ENCODE measurements at regions not wholly inside any gene's neighbourhood (a gene's known extent, or its start where the extent isn't known, plus 50 kb on each side); places are given as distances from the start of the nearest gene placed in this dataset.

- Histone ChIP-seq H3K79me2 (ENCODE audit: control insufficient read depth, insufficient read depth, low read length) (no peaks in the 10 kb centered on the region), H4K20me1 (ENCODE audit: control insufficient read depth, extremely low read depth, insufficient read depth, low read length) (no peaks in the 10 kb centered on the region), H3K4me2 (ENCODE audit: control insufficient read depth, extremely low read depth, insufficient read depth, low read depth, low read length) (no peak overlapping the region), H2AFZ (ENCODE audit: control insufficient read depth, low read length) (no peak overlapping the region), H3K9me1 (ENCODE audit: control insufficient read depth, extremely low read depth, insufficient read depth, low read length) (no peaks in the 10 kb centered on the region), H3K4me1 (ENCODE audit: control insufficient read depth, extremely low read depth, insufficient read depth, low read length) (no peaks in the 10 kb centered on the region), H3K36me3 (ENCODE audit: control insufficient read depth in 2 of 2, extremely low read depth in 1 of 2, insufficient read depth in 2 of 2, low read length in 2 of 2) (no peaks in the 10 kb centered on the region), H3K27me3 (ENCODE audit: control insufficient read depth, extremely low read depth, insufficient read depth, low read length) (peaks cover 38% of the 10 kb centered on the region), H3K9ac (ENCODE audit: control insufficient read depth, extremely low read depth, insufficient read depth, low read length) (no peak overlapping the region), H3K4me3 (ENCODE audit: control insufficient read depth in 2 of 3, extremely low read depth in 1 of 3, insufficient read depth in 2 of 3, low read depth in 1 of 3, low read length in 3 of 3) (no peak overlapping the region), H3K9me3 (ENCODE audit: control insufficient read depth, low read depth, low read length) (no peaks in the 10 kb centered on the region), H3K27ac (ENCODE audit: control insufficient read depth, insufficient read depth, low read length) (no peak overlapping the region)
- TF ChIP-seq, protein P1, sequence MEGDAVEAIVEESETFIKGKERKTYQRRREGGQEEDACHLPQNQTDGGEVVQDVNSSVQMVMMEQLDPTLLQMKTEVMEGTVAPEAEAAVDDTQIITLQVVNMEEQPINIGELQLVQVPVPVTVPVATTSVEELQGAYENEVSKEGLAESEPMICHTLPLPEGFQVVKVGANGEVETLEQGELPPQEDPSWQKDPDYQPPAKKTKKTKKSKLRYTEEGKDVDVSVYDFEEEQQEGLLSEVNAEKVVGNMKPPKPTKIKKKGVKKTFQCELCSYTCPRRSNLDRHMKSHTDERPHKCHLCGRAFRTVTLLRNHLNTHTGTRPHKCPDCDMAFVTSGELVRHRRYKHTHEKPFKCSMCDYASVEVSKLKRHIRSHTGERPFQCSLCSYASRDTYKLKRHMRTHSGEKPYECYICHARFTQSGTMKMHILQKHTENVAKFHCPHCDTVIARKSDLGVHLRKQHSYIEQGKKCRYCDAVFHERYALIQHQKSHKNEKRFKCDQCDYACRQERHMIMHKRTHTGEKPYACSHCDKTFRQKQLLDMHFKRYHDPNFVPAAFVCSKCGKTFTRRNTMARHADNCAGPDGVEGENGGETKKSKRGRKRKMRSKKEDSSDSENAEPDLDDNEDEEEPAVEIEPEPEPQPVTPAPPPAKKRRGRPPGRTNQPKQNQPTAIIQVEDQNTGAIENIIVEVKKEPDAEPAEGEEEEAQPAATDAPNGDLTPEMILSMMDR (optimal IDR thresholded peaks at IDR 0.05 in 1 of 3, IDR thresholded peaks at IDR 0.05 in 1 of 3, conservative IDR thresholded peaks at IDR 0.05 in 1 of 3; ENCODE audit: extremely low read depth in 1 of 3, insufficient read depth in 2 of 3, low read length in 3 of 3) = no peak
- no peak for TF ChIP-seq EZH2 (IDR thresholded peaks at IDR 0.05; ENCODE audit: low read length)
- no peak for DNase-seq (ENCODE audit: low read depth, low spot score)
- FAIRE-seq = no peak
- dilution Hi-C loops (cut with MboI; ENCODE audit: extremely low pct_ligation_motif_present, low sequenced_read_pairs) = no loop called here
These were observed 61.3 kb upstream of the CALM2 start for GRCh38 chr2:47237375-47238334.

- no peak overlapping the region for H2AFZ ChIP-seq (ENCODE audit: control insufficient read depth, low read length)
- no peak overlapping the region for H3K4me2 ChIP-seq (ENCODE audit: control insufficient read depth, extremely low read depth, insufficient read depth, low read depth, low read length)
These were observed 60.3 kb upstream of the CALM2 start for GRCh38 chr2:47236503-47237215.

More at GRCh38 chr2:47236503-47237215, 60.3 kb upstream of the CALM2 start:
- Histone ChIP-seq H3K79me2 (ENCODE audit: control insufficient read depth, insufficient read depth, low read length) (no peaks in the 10 kb centered on the region), H3K4me1 (ENCODE audit: control insufficient read depth, extremely low read depth, insufficient read depth, low read length) (no peaks in the 10 kb centered on the region), H3K27me3 (ENCODE audit: control insufficient read depth, extremely low read depth, insufficient read depth, low read length) (peaks cover 36% of the 10 kb centered on the region), H3K27ac (ENCODE audit: control insufficient read depth, insufficient read depth, low read length) (no peak overlapping the region), H3K36me3 (ENCODE audit: control insufficient read depth in 2 of 2, extremely low read depth in 1 of 2, insufficient read depth in 2 of 2, low read length in 2 of 2) (no peaks in the 10 kb centered on the region), H3K9me1 (ENCODE audit: control insufficient read depth, extremely low read depth, insufficient read depth, low read length) (no peaks in the 10 kb centered on the region), H3K9ac (ENCODE audit: control insufficient read depth, extremely low read depth, insufficient read depth, low read length) (no peak overlapping the region), H3K9me3 (ENCODE audit: control insufficient read depth, low read depth, low read length) (no peaks in the 10 kb centered on the region), H3K4me3 (ENCODE audit: control insufficient read depth in 2 of 3, extremely low read depth in 1 of 3, insufficient read depth in 2 of 3, low read depth in 1 of 3, low read length in 3 of 3) (no peak overlapping the region), H4K20me1 (ENCODE audit: control insufficient read depth, extremely low read depth, insufficient read depth, low read length) (no peaks in the 10 kb centered on the region)
- dilution Hi-C loops (cut with MboI; ENCODE audit: extremely low pct_ligation_motif_present, low sequenced_read_pairs) = no loop called here
- no peak for DNase-seq (ENCODE audit: low read depth, low spot score)
- FAIRE-seq = no peak
- TF ChIP-seq EZH2 (IDR thresholded peaks at IDR 0.05; ENCODE audit: low read length) = no peak
- TF ChIP-seq, protein P1 (optimal IDR thresholded peaks at IDR 0.05 in 1 of 3, IDR thresholded peaks at IDR 0.05 in 1 of 3, conservative IDR thresholded peaks at IDR 0.05 in 1 of 3; ENCODE audit: extremely low read depth in 1 of 3, insufficient read depth in 2 of 3, low read length in 3 of 3) = no peak
